ENCODE measurements at regions not wholly inside any gene's neighbourhood (a gene's known extent, or its start where the extent isn't known, plus 50 kb on each side); places are given as distances from the start of the nearest gene placed in this dataset.
"Not testable (repeated sequence)": the region's sequence is repeated elsewhere in the genome, so short reads cannot be mapped to it uniquely, and the experiment has no call there.

DNA sequence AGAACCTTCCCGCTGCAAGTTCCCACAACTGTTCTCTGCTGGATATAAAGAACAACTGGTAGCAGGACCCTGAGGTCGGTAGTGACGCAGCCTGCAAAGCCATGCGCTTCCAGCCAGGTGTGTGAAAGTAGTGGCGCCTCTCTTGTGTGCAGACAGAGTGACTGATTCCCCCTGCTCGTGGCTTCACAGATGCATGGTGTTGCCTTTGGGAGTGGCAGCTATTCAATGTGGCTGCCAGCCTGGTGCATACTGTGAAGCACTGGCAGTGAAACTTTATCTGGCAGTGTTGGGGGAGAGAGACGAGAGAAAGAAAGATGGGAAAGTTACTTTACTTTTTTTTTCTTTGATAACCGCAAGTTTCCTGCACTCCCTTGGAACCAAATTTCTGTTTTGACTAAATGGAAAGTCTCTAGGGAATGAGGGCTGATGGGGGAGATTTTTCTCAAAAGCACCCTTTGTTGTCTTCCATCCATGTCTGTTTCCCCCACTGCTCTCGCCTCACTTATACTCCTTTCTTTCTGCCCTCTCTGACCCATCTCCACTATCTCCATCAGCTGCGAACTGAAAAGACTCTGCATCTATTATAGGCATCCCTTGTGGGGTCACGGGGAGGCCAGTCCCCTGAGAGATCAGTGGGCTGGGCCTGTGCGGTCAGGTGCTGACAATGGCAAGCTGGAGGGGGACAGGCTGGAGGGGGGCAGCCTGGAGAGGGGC, 90.0 kb upstream of the TNP1 start:
- DNase-seq (ENCODE audit: low read depth in 2 of 2): no peak

GRCh38 chr2:216947055-216947454, 87.2 kb upstream of the TNP1 start:
- DNase-seq (ENCODE audit: low read depth in 2 of 2): no peak

GRCh38 chr2:216944733-216945132, 84.9 kb upstream of the TNP1 start:
- DNase-seq (ENCODE audit: low read depth in 2 of 2): no peak

DNA sequence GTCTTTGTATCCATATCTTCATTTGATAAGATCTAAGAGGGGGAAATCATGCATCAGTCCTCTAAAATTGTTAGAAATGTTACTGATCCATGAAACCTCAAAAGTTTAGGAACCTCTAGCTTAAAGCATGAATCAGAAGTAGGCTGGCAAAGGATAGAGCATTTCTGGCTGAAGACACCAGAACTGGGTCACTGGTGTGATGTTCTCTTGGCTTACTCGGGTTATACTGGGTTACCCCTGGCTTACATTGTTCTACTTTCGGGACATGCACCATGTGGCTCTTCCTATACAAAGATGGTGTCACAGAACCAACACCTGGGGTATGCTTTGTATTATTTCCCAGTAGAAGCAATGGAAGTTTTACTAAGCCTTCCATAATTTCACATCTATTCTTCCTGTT, 83.2 kb upstream of the TNP1 start:
- DNase-seq (ENCODE audit: low read depth in 2 of 2): no peak

GRCh38 chr2:216942465-216942864, 82.6 kb upstream of the TNP1 start:
- DNase-seq (ENCODE audit: low read depth in 2 of 2): no peak

DNA sequence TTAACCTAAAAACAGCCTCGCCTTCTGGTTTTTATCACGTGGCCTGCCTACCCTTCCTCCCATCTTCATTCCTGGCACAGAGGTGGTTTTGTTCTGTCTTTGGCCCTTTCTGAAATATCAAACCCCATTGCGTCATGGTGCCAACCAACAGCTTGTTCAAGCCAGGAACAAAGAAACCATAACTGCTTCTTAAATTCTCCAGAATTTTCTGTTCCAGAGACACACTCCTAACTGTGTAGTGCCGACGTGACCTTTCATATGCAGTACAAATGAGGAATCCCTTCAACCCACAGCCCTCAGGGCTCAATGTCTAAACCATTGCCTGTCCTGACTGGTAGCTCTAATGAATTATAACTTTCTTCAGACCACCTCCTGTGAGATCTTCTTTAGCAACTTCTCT, 82.2 kb upstream of the TNP1 start:
- DNase-seq (ENCODE audit: low read depth in 2 of 2): no peak

DNA sequence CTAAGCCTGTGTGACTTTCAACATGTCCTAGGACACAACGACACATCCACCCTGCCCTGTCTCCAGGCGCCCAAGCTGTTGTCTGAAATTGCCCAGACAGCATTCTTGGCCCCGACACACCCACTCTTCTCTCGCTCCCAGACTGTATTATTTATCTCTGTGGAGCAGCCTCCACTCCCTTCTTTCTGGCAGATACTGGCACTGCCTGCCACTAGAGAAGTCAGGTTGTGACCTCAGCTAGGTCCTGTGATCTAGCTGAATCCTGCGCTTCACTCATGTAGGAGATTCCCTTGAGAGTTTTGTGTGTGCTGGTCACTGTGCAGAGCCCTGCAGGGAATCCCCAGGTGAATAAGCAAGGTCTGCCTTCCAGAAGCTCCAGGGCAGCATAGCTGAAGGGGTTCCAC, 77.1 kb upstream of the TNP1 start:
- no peak for DNase-seq (ENCODE audit: low read depth in 2 of 2)

DNA sequence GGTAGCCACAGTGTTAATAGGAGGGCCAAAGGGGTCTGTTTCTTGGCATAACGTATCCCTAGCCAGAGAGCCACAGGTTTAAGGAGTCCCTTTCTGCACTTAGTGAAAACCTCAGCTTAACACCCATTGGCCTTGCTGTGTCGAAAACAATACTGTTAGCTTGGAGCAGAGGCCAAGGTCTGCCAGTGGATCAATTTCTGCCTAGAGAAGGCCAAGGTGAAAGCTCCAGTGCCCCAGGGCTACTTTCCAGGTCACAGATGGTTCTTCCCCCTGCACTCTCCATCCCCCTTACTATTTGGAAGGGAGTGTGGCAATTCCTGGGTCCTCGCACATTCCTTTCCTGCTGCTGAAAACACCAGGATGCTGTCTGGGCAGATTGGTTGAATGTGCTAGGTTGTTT, 74.8 kb upstream of the TNP1 start:
- DNase-seq (ENCODE audit: low read depth in 2 of 2): no peak

DNA sequence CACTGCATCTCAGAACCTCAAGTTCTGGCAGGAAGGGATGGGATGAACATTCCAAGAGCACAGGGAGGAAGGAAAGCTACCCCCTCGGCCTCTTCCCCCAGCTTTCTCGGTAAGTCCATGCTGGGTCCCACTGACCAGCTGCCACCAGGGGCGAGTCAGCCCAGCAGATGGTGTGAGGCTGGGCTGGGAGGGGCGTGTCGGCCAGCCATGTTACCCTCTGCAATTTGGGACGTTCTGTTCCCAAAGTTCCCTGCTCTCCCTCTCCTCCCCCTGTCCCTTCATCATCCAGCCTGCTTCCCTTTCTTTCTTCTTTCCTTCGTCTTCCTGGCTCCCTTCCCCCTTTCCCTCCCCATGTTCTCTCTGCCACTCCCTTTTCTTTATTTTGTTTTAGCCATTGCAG, 74.3 kb upstream of the TNP1 start:
- DNase-seq (ENCODE audit: low read depth in 2 of 2): no peak

DNA sequence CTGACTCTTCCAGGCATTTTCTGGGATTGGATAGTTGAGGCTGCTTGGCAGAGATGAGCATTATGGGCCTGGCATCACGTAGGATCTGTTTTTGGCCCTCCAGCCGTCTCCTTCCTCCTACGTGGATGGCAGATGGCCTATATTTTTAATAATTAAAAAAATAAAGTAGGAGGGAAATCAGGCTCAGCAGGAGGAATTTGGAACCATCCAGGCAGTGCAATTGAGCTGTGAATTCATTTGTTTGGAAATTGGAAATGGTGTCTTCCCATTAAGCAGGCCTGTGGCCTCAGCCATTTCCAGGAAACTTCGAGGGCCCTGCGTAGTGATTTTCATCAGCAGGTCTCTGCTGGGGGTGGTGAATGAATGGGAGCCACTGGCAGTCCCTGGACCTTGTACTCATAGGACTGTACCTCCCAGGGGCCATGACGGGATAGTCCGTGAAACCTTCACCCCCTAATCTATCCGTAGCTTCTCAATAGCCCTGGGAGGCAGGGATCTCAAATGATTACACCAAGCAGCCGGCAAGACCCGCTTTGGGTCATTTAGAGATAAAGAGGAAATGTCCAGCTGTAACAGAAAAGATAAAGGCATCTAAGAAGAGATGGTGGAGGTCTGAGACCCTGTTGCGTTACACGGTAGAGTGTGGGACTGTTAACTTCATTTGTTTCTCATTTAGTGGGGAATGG, 73.1 kb upstream of the TNP1 start:
- DNase-seq (ENCODE audit: low read depth in 2 of 2): no peak

GRCh38 chr2:216932113-216932862, 72.4 kb upstream of the TNP1 start:
- DNase-seq (ENCODE audit: low read depth in 2 of 2): no peak

DNA sequence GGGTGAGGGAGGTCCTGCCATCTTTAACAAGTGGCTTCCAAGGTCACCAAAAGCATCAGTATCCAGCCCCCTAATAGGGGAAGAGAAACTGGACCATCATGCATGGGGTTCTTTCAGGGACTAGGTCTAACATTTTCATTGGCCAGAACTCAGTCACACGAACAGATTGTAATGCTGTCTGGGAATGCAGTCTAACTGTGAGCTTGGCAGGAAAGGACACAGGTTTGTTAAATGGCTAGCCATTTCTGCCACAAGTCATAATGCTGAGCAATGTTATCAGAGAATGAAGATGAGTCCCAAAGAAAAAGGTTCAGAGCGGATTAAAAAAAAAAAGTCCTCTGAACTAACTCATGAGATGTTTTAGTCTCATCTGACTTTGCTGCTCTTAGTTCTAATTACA, 70.9 kb upstream of the TNP1 start:
- DNase-seq (ENCODE audit: low read depth in 2 of 2): no peak

DNA sequence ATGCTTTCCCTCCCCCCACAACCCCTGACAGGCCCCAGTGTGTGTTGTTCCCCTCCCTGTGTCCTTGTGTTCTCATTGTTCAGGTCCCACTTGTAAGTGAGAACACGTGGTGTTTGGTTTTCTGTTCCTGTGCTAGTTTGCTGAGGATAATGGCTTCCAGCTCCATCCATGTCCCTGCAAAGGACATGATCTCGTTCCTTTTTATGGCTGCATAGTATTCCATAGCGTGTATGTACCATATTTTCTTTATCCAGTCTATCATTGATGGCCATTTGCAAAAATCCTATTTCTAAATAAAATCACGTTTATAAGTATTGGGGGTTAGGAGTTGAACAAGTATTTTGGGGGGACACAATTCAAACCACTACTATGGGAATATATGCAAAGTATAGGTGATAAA, 69.5 kb upstream of the TNP1 start:
- DNase-seq (ENCODE audit: low read depth in 2 of 2): not testable (repeated sequence)

GRCh38 chr2:216927163-216927562, 67.3 kb upstream of the TNP1 start:
- no peak for DNase-seq (ENCODE audit: low read depth in 2 of 2)

DNA sequence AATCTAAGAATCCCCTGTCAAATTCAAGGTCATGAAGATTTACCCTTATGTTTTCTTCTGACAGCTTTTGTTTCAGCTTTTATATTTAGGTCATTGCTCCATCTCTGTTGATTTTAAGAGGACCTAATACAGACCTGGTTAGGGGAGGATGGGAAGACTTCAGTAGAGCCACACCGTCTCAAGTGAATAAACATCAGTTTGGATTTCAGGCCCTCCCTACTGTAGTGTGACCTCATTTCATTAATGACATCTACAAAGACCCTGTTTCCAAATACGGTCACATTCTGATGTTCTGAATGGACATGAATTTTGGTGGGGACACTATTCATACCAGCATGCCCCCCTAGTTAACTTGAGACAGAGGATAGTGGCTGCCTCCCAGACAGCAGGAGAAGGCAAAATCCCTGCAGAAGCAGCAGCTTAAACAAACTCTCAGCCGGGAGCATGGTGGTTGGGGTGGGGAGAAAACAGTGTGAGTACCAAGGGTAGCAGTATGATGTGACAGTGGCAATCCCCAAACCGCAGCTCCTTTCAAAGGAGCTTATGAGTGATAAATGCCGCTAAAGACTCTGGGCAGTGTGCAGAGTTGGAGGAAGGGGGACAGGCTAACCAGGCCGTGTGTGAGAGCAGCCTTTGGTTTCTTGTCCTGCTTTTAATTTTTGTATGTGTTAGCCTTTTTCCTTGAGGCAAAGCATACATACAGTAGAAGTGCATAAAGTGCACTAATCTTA, 65.9 kb upstream of the TNP1 start:
- DNase-seq (ENCODE audit: low read depth in 2 of 2): no peak

DNA sequence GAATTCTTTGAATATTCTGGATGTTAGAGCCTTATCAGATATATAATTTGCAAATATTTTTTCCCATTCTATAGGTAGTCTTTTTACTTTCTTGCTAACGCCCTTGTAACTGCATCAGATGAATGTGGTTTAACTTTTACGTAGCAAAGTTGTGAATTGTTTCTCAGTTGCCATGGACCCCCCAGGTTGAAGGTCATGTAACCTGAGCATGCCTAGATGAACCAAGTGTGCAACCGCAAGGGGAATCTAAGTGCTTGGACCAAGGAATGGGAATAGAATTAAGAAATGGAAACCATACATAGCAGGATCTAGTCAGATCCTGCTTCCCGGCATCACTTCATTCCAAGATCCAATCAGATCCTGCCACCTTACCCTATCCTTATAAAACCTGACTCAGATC, 65.1 kb upstream of the TNP1 start:
- no peak for DNase-seq (ENCODE audit: low read depth in 2 of 2)

DNA sequence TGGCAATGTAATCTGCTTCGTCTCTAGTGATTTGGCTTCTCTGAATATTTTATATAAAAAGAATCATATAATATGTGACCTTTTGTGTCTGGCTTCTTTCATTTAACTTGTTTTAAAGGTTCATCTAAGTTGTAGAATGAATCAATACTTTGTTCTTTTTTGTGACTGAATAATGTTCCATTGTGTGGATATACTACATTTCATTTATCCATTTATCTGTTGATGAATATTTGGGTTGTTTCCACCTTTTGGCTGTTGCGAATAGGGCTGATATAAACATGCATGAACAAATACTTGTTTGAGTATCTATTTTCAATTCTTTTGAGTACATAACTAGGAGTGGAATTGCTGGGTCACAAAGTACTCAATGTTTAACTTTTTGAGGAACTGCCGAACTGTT, 63.8 kb upstream of the TNP1 start:
- no peak for DNase-seq (ENCODE audit: low read depth in 2 of 2)

DNA sequence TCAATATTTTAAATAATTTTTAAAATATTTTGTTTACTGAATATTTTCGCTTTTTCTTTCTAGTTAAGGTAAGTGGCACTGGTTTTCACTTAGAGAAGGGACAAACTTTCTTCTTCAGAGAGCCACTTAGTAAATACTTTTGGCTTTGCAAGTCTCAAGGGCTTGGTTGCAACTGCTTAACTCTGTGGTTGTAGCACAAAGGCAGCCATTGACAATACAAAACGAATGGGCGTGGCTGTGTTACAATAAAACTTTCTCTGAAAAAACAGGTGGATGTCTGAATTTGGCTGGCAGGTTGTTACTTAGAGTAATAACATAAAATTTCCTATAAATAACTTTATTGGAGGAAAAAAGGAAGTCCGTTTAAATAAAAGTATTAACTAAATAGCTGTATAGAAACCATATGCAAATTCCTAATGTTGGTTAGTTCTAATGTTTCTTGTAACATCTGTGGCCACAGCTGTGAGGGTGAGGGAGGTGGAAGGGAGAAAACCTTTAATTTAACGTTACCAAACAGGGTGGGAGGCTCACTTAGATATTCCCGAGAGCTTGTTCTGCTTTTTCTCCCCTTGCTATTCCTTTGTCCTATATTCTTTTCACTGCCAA, 62.4 kb upstream of the TNP1 start:
- no peak for DNase-seq (ENCODE audit: low read depth in 2 of 2)

DNA sequence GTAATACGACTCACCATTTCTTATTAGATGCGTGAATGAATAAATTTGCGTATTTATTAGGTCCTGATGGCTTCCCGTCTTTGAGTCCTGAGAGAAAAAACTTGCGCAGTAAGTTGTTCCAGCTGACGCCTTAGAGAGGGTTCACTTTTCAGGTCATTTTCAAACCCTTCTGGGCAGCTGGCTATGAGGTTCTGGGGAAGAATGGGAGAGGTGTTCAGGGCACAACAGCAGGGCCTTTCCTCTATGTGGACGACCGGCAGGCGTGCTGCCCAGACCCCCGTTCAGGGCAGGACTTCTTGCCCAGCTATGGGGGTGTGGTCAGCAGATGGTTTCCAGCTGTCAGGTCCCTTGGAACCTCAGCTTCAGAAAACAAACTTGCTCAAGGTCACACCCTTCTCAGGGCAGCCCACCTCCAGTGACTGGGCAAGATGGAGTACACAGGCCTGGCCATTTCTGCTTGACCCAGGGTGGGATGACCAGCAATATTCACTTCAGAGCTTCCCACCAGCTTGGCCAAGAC, 61.1 kb upstream of the TNP1 start:
- no peak for DNase-seq (ENCODE audit: low read depth in 2 of 2)

DNA sequence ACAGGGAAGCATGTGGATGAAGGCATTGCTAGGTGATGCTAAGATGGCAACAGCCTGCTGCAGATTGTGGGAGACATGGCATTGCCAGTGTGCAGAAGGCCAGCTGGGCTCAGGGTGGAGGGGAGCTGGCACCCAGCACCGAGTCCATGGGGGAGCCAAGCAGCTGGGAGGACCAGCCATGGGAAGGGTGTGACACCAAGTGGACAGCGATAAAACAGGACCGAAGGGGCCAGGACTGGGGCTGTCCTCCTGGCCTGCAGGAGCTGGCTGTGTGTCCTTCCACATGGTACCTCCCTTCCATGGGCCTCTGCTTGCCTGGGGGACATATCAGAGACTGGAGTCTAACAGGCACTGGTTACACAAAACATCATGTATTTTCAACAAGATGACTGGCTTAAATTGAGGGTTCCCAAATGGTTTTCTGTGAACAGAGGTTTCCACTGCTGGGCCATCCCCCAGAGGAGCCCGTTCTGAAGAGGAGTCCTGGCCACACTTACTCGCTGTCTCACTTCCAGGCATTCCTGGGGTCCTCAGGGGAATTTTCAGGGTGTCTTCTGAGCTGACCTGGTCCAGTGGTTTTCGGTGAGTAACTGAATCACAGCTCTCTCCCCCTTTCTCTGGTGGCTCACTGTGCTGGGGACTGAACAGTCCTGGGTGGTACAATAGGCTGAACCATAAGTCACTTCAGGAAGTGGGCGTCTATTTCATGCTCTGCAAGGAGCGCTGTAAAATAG, 60.4 kb upstream of the TNP1 start:
- no peak for DNase-seq (ENCODE audit: low read depth in 2 of 2)

GRCh38 chr2:216918088-216918680, 58.3 kb upstream of the TNP1 start:
- DNase-seq (ENCODE audit: low read depth in 2 of 2): no peak

All from stimulated activated CD8-positive, alpha-beta memory T cell treated with anti-CD3 and anti-CD28 coated beads, Interleukin-15, amount 100 ng/mL, for 4 hours (primary cell).